H9 (cell line): ENCODE measurements at regions not wholly inside any gene's neighbourhood (a gene's known extent, or its start where the extent isn't known, plus 50 kb on each side); places are given as distances from the start of the nearest gene placed in this dataset.
"Not testable (repeated sequence)": the region's sequence is repeated elsewhere in the genome, so short reads cannot be mapped to it uniquely, and the experiment has no call there.

Source experiments
- DNase-seq: peaks from one replicate; pipeline ENCODE4 v3.0.0-alpha.2; 2017
- H2AFZ ChIP-seq: one replicate; pipeline ENCODE4 v1.6.1; 2013; ENCODE audit warnings: mild to moderate bottlenecking, low read length, control low read depth, moderate library complexity
- H2AK5ac ChIP-seq: 2 replicates; pipeline ENCODE4 v1.6.1; 2013; ENCODE audit warnings: low read length, control low read depth, mixed read lengths; ENCODE audit not compliant: insufficient read length
- H2BK120ac ChIP-seq: one replicate; pipeline ENCODE4 v1.6.1; 2013; ENCODE audit warnings: low read depth, mild to moderate bottlenecking, low read length, control low read depth, inconsistent platforms; ENCODE audit not compliant: poor library complexity, severe bottlenecking
- H2BK12ac ChIP-seq: 2 replicates; pipeline ENCODE4 v1.6.1; 2013; ENCODE audit warnings: low read length, control low read depth, mixed read lengths, low read depth; ENCODE audit not compliant: insufficient read length
- H2BK15ac ChIP-seq: 2 replicates; pipeline ENCODE4 v1.6.1; 2013; ENCODE audit warnings: low read depth, low read length, control low read depth
- H2BK20ac ChIP-seq: one replicate; pipeline ENCODE4 v1.6.1; 2013; ENCODE audit warnings: low read depth, mild to moderate bottlenecking, low read length, control low read depth, inconsistent platforms; ENCODE audit not compliant: poor library complexity, severe bottlenecking
- H2BK5ac ChIP-seq: 2 replicates; pipeline ENCODE4 v1.6.1; 2013; ENCODE audit warnings: low read length, control low read depth, mixed read lengths; ENCODE audit not compliant: insufficient read length
- H3K14ac ChIP-seq: 2 replicates; pipeline ENCODE4 v1.6.1; 2013; ENCODE audit warnings: low read length, control low read depth; ENCODE audit not compliant: insufficient read depth
- H3K18ac ChIP-seq: 2 replicates; pipeline ENCODE4 v1.6.1; 2013; ENCODE audit warnings: low read depth, mild to moderate bottlenecking, mixed read lengths, low read length, control low read depth; ENCODE audit not compliant: insufficient read length
- H3K23ac ChIP-seq: 2 replicates; pipeline ENCODE4 v1.6.1; 2013; ENCODE audit warnings: low read length, control low read depth, mixed read lengths, low read depth; ENCODE audit not compliant: insufficient read length
- H3K23me2 ChIP-seq: 2 replicates; pipeline ENCODE4 v1.6.1; 2013; ENCODE audit warnings: low read depth, mild to moderate bottlenecking, mixed read lengths, low read length, control low read depth; ENCODE audit not compliant: insufficient read length, poor library complexity, severe bottlenecking
- H3K27ac ChIP-seq: 2 replicates; pipeline ENCODE4 v1.5.1; 2013; ENCODE audit warnings: low read length, control low read depth, mixed read lengths, low read depth; ENCODE audit not compliant: insufficient read length
- H3K27me3 ChIP-seq: 2 replicates; pipeline ENCODE4 v1.6.1; 2013; ENCODE audit warnings: low read length, control low read depth, inconsistent platforms; ENCODE audit not compliant: insufficient read depth
- H3K4ac ChIP-seq: 2 replicates; pipeline ENCODE4 v1.6.1; 2013; ENCODE audit warnings: low read depth, mild to moderate bottlenecking, control low read depth, inconsistent platforms, low read length, moderate library complexity
- H3K4me1 ChIP-seq: 2 replicates; pipeline ENCODE4 v1.6.1; 2013; ENCODE audit warnings: low read length, control low read depth, inconsistent platforms; ENCODE audit not compliant: insufficient read depth
- H3K4me2 ChIP-seq: 2 replicates; pipeline ENCODE4 v1.6.1; 2013; ENCODE audit warnings: low read length, control low read depth, mixed read lengths; ENCODE audit not compliant: insufficient read length, insufficient read depth
- H3K56ac ChIP-seq: 2 replicates; pipeline ENCODE4 v1.6.1; 2013; ENCODE audit warnings: low read depth, mild to moderate bottlenecking, mixed read lengths, low read length, control low read depth; ENCODE audit not compliant: insufficient read length
- H3K79me1 ChIP-seq: 2 replicates; pipeline ENCODE4 v1.6.1; 2013; ENCODE audit warnings: low read depth, mild to moderate bottlenecking, moderate library complexity, low read length, control low read depth, inconsistent platforms; ENCODE audit not compliant: insufficient read depth, poor library complexity, severe bottlenecking
- H3K79me2 ChIP-seq: 2 replicates; pipeline ENCODE4 v1.6.1; 2013; ENCODE audit warnings: low read length, control low read depth, inconsistent platforms; ENCODE audit not compliant: insufficient read depth
- H3K9ac ChIP-seq: 2 replicates; pipeline ENCODE4 v1.6.1; 2013; ENCODE audit warnings: low read length, control low read depth, mixed read lengths; ENCODE audit not compliant: insufficient read length; ENCODE audit errors: extremely low read depth
- H3K9me3 ChIP-seq: one replicate; pipeline ENCODE4 v1.6.1; 2013; ENCODE audit warnings: low read depth, low read length, inconsistent platforms; ENCODE audit not compliant: control insufficient read depth
- H3T11ph ChIP-seq: one replicate; pipeline ENCODE4 v1.6.1; 2013; ENCODE audit warnings: mild to moderate bottlenecking, low read length, control low read depth, inconsistent platforms
- H4K20me1 ChIP-seq: one replicate; pipeline ENCODE4 v1.6.1; 2013; ENCODE audit not compliant: control insufficient read depth, insufficient read length, insufficient read depth
- H4K5ac ChIP-seq: 2 replicates; pipeline ENCODE4 v1.6.1; 2013; ENCODE audit warnings: low read depth, mild to moderate bottlenecking, mixed read lengths, low read length, control low read depth; ENCODE audit not compliant: insufficient read length
- H4K8ac ChIP-seq: replicated peaks from 2 replicates; pipeline ENCODE4 v1.6.1; 2013; ENCODE audit warnings: low read length, control low read depth, mixed read lengths, low read depth; ENCODE audit not compliant: insufficient read length
- H4K91ac ChIP-seq: 2 replicates; pipeline ENCODE4 v1.6.1; 2013; ENCODE audit warnings: low read depth, mild to moderate bottlenecking, moderate library complexity, mixed read lengths, low read length, control low read depth; ENCODE audit not compliant: insufficient read length
- H3K27ac Mint-ChIP-seq, 3 experiments: 2 replicates in 2 of 3; 3 replicates in 1 of 3; pipeline ENCODE4 v1.8.0; 2020 to 2021; ENCODE audit warnings: mixed read lengths in 3 of 3, mild to moderate bottlenecking in 1 of 3, moderate library complexity in 1 of 3
- H3K27me3 Mint-ChIP-seq: 2 replicates; pipeline ENCODE4 v1.8.0; 2021; ENCODE audit warnings: low read depth, mild to moderate bottlenecking, moderate library complexity, mixed read lengths
- H3K36me3 Mint-ChIP-seq, 3 experiments: 2 replicates in 2 of 3; 3 replicates in 1 of 3; pipeline ENCODE4 v1.8.0; 2020 to 2021; ENCODE audit warnings: low read depth in 3 of 3, mixed read lengths in 3 of 3; ENCODE audit not compliant: insufficient read depth in 1 of 3
- H3K4me1 Mint-ChIP-seq, 2 experiments: 2 replicates each; pipeline ENCODE4 v1.8.0; 2020; ENCODE audit warnings: mixed read lengths in 2 of 2
- H3K4me3 Mint-ChIP-seq, 2 experiments: 2 replicates in 1 of 2; 3 replicates in 1 of 2; pipeline ENCODE4 v1.8.0; 2020 to 2021; ENCODE audit warnings: mild to moderate bottlenecking in 2 of 2, mixed read lengths in 2 of 2, moderate library complexity in 1 of 2
- H3K9me3 Mint-ChIP-seq, 2 experiments: 2 replicates in 1 of 2; 3 replicates in 1 of 2; pipeline ENCODE4 v1.8.0; 2020; ENCODE audit warnings: mild to moderate bottlenecking in 2 of 2, mixed read lengths in 2 of 2, moderate library complexity in 1 of 2
- WGBS: extraction: QIAGEN DNeasy Blood & Tissue Kit; methylation state at CpG from one replicate; pipeline ENCODE4 v1.1.7; 2013; ENCODE audit warnings: missing lambda C conversion rate, low lambda C conversion rate, mixed read lengths; ENCODE audit not compliant: insufficient read length; ENCODE audit errors: extremely low coverage; 5-methylcytosine and 5-hydroxymethylcytosine counted together
- TF ChIP-seq, protein P1 (sequence below): fragments of 200-600 bp; sonication (generic); conservative IDR thresholded peaks from 3 replicates; pipeline ENCODE4 v1.8.0; 2021; ENCODE audit warnings: antibody characterized with exemption, mild to moderate bottlenecking

- H3K4me1 Mint-ChIP-seq: no peaks in the 10 kb centered on the region
- H2BK15ac ChIP-seq: no peak overlapping the region
- no peak overlapping the region for H3K9ac ChIP-seq
- H3K79me2 ChIP-seq: no peaks in the 10 kb centered on the region
- H3K4ac ChIP-seq: no peak overlapping the region
- no peaks in the 10 kb centered on the region for H3K36me3 Mint-ChIP-seq
- no peak overlapping the region for H2BK5ac ChIP-seq
- H3K9me3 ChIP-seq: no peaks in the 10 kb centered on the region
- H3K79me1 ChIP-seq: no peaks in the 10 kb centered on the region
- no peak overlapping the region for H2BK120ac ChIP-seq
- no peak overlapping the region for H3K23ac ChIP-seq
- H3K56ac ChIP-seq: no peak overlapping the region
- H2BK20ac ChIP-seq: no peak overlapping the region
- H3K9me3 Mint-ChIP-seq: no peaks in the 10 kb centered on the region
- H3K27me3 ChIP-seq: no peaks in the 10 kb centered on the region
- no peak overlapping the region for H3K27ac ChIP-seq
- H3K4me3 Mint-ChIP-seq: no peak overlapping the region
- H3K4me2 ChIP-seq: no peak overlapping the region
- no CpG with 5 or more reads among the region's 2 CpGs for WGBS
- H3K27ac Mint-ChIP-seq: no peak overlapping the region
- H3K27me3 Mint-ChIP-seq: no peaks in the 10 kb centered on the region
- H3K4me1 ChIP-seq: no peaks in the 10 kb centered on the region
- H3K14ac ChIP-seq: no peak overlapping the region
- H2BK12ac ChIP-seq: no peak overlapping the region
- H2AFZ ChIP-seq: no peak overlapping the region
- H3T11ph ChIP-seq: no peak overlapping the region
- H4K20me1 ChIP-seq: no peaks in the 10 kb centered on the region
- H3K23me2 ChIP-seq: no peaks in the 10 kb centered on the region
- H4K91ac ChIP-seq: no peak overlapping the region
- TF ChIP-seq, protein P1, sequence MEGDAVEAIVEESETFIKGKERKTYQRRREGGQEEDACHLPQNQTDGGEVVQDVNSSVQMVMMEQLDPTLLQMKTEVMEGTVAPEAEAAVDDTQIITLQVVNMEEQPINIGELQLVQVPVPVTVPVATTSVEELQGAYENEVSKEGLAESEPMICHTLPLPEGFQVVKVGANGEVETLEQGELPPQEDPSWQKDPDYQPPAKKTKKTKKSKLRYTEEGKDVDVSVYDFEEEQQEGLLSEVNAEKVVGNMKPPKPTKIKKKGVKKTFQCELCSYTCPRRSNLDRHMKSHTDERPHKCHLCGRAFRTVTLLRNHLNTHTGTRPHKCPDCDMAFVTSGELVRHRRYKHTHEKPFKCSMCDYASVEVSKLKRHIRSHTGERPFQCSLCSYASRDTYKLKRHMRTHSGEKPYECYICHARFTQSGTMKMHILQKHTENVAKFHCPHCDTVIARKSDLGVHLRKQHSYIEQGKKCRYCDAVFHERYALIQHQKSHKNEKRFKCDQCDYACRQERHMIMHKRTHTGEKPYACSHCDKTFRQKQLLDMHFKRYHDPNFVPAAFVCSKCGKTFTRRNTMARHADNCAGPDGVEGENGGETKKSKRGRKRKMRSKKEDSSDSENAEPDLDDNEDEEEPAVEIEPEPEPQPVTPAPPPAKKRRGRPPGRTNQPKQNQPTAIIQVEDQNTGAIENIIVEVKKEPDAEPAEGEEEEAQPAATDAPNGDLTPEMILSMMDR: no peak
- H4K8ac ChIP-seq: no peak overlapping the region
- no peak overlapping the region for H3K18ac ChIP-seq
- DNase-seq: no peak
- no peak overlapping the region for H4K5ac ChIP-seq
- H2AK5ac ChIP-seq: no peak overlapping the region
These were observed 680.7 kb downstream of the REEP3 start for GRCh38 chr10:64201936-64202335.

- H2BK15ac ChIP-seq, H3K27me3 Mint-ChIP-seq, H3K27ac Mint-ChIP-seq, H3K4me3 Mint-ChIP-seq, H2BK20ac ChIP-seq, H3K4me2 ChIP-seq, H2AK5ac ChIP-seq, H3K9me3 ChIP-seq, H3K23ac ChIP-seq, H3T11ph ChIP-seq, H4K91ac ChIP-seq, H3K9me3 Mint-ChIP-seq, H3K4me1 ChIP-seq, H2BK120ac ChIP-seq, H4K20me1 ChIP-seq, H3K27ac ChIP-seq, H3K56ac ChIP-seq, H3K4ac ChIP-seq, H2BK12ac ChIP-seq, DNase-seq, H4K8ac ChIP-seq, H2BK5ac ChIP-seq, H3K14ac ChIP-seq, H3K9ac ChIP-seq, H3K18ac ChIP-seq, H3K79me2 ChIP-seq, H3K36me3 Mint-ChIP-seq, H3K23me2 ChIP-seq, H3K79me1 ChIP-seq, H4K5ac ChIP-seq, H2AFZ ChIP-seq, H3K27me3 ChIP-seq, H3K4me1 Mint-ChIP-seq: not testable (repeated sequence)
- WGBS: no CpG with 5 or more reads among the region's 7 CpGs
These were observed 683.3 kb downstream of the REEP3 start for GRCh38 chr10:64204504-64204903.
